Fibroblast of lung (primary cell): ENCODE measurements at regions not wholly inside any gene's neighbourhood (a gene's known extent, or its start where the extent isn't known, plus 50 kb on each side); places are given as distances from the start of the nearest gene placed in this dataset.
A peak's percentile ranks its signal among the peaks of the same experiment; 100 is the strongest.
"Not testable (repeated sequence)": the region's sequence is repeated elsewhere in the genome, so short reads cannot be mapped to it uniquely, and the experiment has no call there.

Source experiments
- DNase-seq, 2 donors: peaks; one replicate each; pipeline versions ENCODE4 v3.0.0 to v3.0.0-alpha.2; 2010; ENCODE audit warnings: low read depth in 2 of 2
- H2AFZ ChIP-seq: 2 replicates; pipeline ENCODE4 v1.5.1; 2012; ENCODE audit warnings: low read length, control low read depth, inconsistent platforms
- H3K27ac ChIP-seq: 2 replicates; pipeline ENCODE4 v1.5.1; 2011; ENCODE audit warnings: low read length, control low read depth; ENCODE audit not compliant: insufficient read depth
- H3K27me3 ChIP-seq: 2 replicates; pipeline ENCODE4 v1.5.1; 2011; ENCODE audit warnings: mild to moderate bottlenecking, low read length; ENCODE audit not compliant: control insufficient read depth, insufficient read depth
- H3K36me3 ChIP-seq: 2 replicates; pipeline ENCODE4 v1.5.1; 2011; ENCODE audit warnings: low read length; ENCODE audit not compliant: control insufficient read depth, insufficient read depth
- H3K4me1 ChIP-seq: 2 replicates; pipeline ENCODE4 v1.5.1; 2011; ENCODE audit warnings: low read length; ENCODE audit not compliant: control insufficient read depth, insufficient read depth; ENCODE audit errors: extremely low read depth
- H3K4me2 ChIP-seq: 2 replicates; pipeline ENCODE4 v1.5.1; 2011; ENCODE audit warnings: low read length, control low read depth; ENCODE audit not compliant: insufficient read depth; ENCODE audit errors: extremely low read depth
- H3K4me3 ChIP-seq, 4 experiments: fragments of 200-600 bp in 1 of 4; sonication (generic) in 1 of 4; replicated peaks in 1 of 4; 2 replicates each; pipeline ENCODE4 v1.5.1; 2011 to 2016; ENCODE audit warnings: low read length in 4 of 4, low read depth in 3 of 4, mild to moderate bottlenecking in 3 of 4, control low read depth in 2 of 4, inconsistent platforms in 1 of 4, mixed read lengths in 1 of 4; ENCODE audit not compliant: insufficient read depth in 1 of 4; ENCODE audit errors: control extremely low read depth in 1 of 4
- H3K79me2 ChIP-seq: 2 replicates; pipeline ENCODE4 v1.5.1; 2012; ENCODE audit warnings: mild to moderate bottlenecking, low read length, inconsistent platforms; ENCODE audit not compliant: control insufficient read depth, insufficient read depth
- H3K9ac ChIP-seq: 2 replicates; pipeline ENCODE4 v1.5.1; 2011; ENCODE audit warnings: mild to moderate bottlenecking, low read length, control low read depth; ENCODE audit not compliant: insufficient read depth
- H3K9me3 ChIP-seq: 2 replicates; pipeline ENCODE4 v1.5.1; 2012; ENCODE audit warnings: low read depth, low read length; ENCODE audit not compliant: control insufficient read depth, insufficient read depth
- H4K20me1 ChIP-seq: 2 replicates; pipeline ENCODE4 v1.5.1; 2011; ENCODE audit warnings: low read length; ENCODE audit not compliant: control insufficient read depth, insufficient read depth; ENCODE audit errors: extremely low read depth
- EZH2 ChIP-seq: IDR thresholded peaks from 2 replicates; pipeline ENCODE4 v1.5.1; 2012; ENCODE audit warnings: low read length, control low read depth, mild to moderate bottlenecking; ENCODE audit errors: missing control alignments
- TF ChIP-seq, protein P1 (sequence below), 2 donors: IDR thresholded peaks in 1 of 2; conservative IDR thresholded peaks in 1 of 2; 1 replicate in 1 of 2; 2 replicates in 1 of 2; pipeline ENCODE4 v1.5.1; 2011 to 2012; ENCODE audit warnings: low read length in 2 of 2, control low read depth in 1 of 2, inconsistent platforms in 1 of 2, low read depth in 1 of 2, mild to moderate bottlenecking in 1 of 2

DNA sequence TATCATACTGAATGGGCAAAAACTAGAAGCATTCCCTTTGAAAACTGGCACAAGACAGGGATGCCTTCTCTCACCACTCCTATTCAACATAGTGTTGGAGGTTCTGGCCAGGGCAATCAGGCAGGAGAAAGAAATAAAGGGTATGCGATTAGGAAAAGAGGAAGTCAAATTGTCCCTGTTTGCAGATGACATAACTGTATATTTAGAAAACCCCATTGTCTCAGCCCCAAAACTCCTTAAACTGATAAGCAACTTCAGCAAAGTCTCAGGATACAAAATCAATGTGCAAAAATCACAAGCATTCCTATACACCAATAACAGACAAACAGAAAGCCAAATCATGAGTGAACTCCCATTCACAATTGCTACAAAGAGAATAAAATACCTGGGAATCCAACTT, 52.5 kb upstream of the CCDC71L start:
- H3K79me2 ChIP-seq, H3K4me2 ChIP-seq, H3K36me3 ChIP-seq, H3K9ac ChIP-seq, H3K27ac ChIP-seq, DNase-seq, H3K27me3 ChIP-seq, H3K9me3 ChIP-seq, H4K20me1 ChIP-seq, H3K4me1 ChIP-seq, H3K4me3 ChIP-seq, H2AFZ ChIP-seq: not testable (repeated sequence)

DNA sequence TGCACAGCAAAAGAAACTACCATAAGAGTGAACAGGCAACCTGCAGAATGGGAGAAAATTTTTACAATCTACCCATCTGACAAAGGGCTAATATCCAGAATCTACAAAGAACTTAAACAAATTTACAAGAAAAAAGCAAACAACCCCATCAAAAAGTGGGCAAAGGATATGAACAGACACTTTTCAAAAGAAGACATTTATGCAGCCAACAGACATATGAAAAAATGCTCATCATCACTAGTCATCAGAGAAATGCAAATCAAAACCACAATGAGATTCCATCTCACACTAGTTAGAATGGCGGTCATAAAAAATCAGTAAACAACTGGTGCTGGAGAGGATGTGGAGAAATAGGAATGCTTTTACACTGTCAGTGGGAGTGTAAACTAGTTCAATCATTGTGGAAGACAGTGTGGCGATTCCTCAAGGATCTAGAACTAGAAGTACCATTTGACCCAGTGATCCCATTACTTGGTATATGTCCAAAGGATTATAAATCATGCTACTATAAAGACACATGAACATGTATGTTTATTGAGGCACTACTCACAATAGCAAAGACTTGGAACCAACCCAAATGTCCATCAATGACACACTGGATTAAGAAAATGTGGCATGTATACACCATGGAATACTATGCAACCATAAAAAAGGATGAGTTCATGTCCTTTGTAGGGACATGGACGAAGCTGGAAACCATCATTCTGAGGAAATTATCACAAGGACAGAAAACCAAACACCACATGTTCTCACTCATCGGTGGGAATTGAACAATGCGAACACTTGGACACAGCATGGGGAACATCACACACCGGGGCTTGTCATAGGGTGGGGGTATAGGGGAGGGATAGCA, 53.9 kb upstream of the CCDC71L start:
- not testable (repeated sequence) for H3K27ac ChIP-seq

GRCh38 chr7:106715730-106716129, 54.8 kb upstream of the CCDC71L start:
- no peak overlapping the region for H3K27ac ChIP-seq
- no peak for DNase-seq

More for the DNA sequence above, 53.9 kb upstream of the CCDC71L start:
- H4K20me1 ChIP-seq, H3K9ac ChIP-seq, H3K9me3 ChIP-seq, H3K4me2 ChIP-seq, H3K4me3 ChIP-seq, H3K27me3 ChIP-seq, H3K79me2 ChIP-seq, H3K4me1 ChIP-seq, H2AFZ ChIP-seq, H3K36me3 ChIP-seq: not testable (repeated sequence)
- peak in 1 of 2 donors; percentile 77 for DNase-seq

More at GRCh38 chr7:106715730-106716129, 54.8 kb upstream of the CCDC71L start:
- no peaks in the 10 kb centered on the region for H4K20me1 ChIP-seq
- no peak overlapping the region for H2AFZ ChIP-seq
- H3K27me3 ChIP-seq = no peaks in the 10 kb centered on the region
- no peak overlapping the region for H3K4me3 ChIP-seq
- no peak for TF ChIP-seq EZH2
- TF ChIP-seq, protein P1, sequence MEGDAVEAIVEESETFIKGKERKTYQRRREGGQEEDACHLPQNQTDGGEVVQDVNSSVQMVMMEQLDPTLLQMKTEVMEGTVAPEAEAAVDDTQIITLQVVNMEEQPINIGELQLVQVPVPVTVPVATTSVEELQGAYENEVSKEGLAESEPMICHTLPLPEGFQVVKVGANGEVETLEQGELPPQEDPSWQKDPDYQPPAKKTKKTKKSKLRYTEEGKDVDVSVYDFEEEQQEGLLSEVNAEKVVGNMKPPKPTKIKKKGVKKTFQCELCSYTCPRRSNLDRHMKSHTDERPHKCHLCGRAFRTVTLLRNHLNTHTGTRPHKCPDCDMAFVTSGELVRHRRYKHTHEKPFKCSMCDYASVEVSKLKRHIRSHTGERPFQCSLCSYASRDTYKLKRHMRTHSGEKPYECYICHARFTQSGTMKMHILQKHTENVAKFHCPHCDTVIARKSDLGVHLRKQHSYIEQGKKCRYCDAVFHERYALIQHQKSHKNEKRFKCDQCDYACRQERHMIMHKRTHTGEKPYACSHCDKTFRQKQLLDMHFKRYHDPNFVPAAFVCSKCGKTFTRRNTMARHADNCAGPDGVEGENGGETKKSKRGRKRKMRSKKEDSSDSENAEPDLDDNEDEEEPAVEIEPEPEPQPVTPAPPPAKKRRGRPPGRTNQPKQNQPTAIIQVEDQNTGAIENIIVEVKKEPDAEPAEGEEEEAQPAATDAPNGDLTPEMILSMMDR (conservative IDR thresholded peaks at IDR 0.05 in 1 of 2, IDR thresholded peaks at IDR 0.05 in 1 of 2; ENCODE audit: low read depth in 1 of 2, low read length in 2 of 2) = no peak
- H3K4me1 ChIP-seq = peaks cover 9% of the 10 kb centered on the region
- H3K36me3 ChIP-seq = no peaks in the 10 kb centered on the region
- no peak overlapping the region for H3K9ac ChIP-seq
- no peak overlapping the region for H3K4me2 ChIP-seq
- H3K79me2 ChIP-seq = no peaks in the 10 kb centered on the region
- H3K9me3 ChIP-seq = no peaks in the 10 kb centered on the region
